Mesothelial cell of epicardium (in vitro differentiated cells): ENCODE measurements at regions not wholly inside any gene's neighbourhood (a gene's known extent, or its start where the extent isn't known, plus 50 kb on each side); places are given as distances from the start of the nearest gene placed in this dataset.
"Not testable (repeated sequence)": the region's sequence is repeated elsewhere in the genome, so short reads cannot be mapped to it uniquely, and the experiment has no call there.

Experiments used
- DNase-seq, 2 experiments: peaks; one replicate each; pipeline ENCODE4 v3.0.0; 2021; ENCODE audit warnings: low spot score in 2 of 2; ENCODE audit not compliant: unreplicated experiment in 2 of 2
- H3K27ac Mint-ChIP-seq: 2 replicates; pipeline ENCODE4 v1.8.0; 2021; ENCODE audit warnings: mixed read lengths
- H3K27me3 Mint-ChIP-seq: 2 replicates; pipeline ENCODE4 v1.8.0; 2021; ENCODE audit warnings: low read depth, mixed read lengths
- H3K36me3 Mint-ChIP-seq: 2 replicates; pipeline ENCODE4 v1.8.0; 2021; ENCODE audit warnings: mixed read lengths
- H3K4me1 Mint-ChIP-seq: 2 replicates; pipeline ENCODE4 v1.8.0; 2021; ENCODE audit warnings: mixed read lengths
- H3K4me3 Mint-ChIP-seq: 2 replicates; pipeline ENCODE4 v1.8.0; 2021; ENCODE audit warnings: mild to moderate bottlenecking, moderate library complexity, mixed read lengths
- H3K9me3 Mint-ChIP-seq: 2 replicates; pipeline ENCODE4 v1.8.0; 2021; ENCODE audit warnings: mixed read lengths
- CTCF ChIP-seq: fragments of 200-600 bp; sonication (generic); IDR thresholded peaks from one replicate; pipeline ENCODE4 v1.5.0; 2021; ENCODE audit warnings: antibody characterized with exemption; ENCODE audit not compliant: unreplicated experiment

- peaks cover 32% of the 10 kb centered on the region for H3K27me3 Mint-ChIP-seq
- no peaks in the 10 kb centered on the region for H3K4me1 Mint-ChIP-seq
- H3K4me3 Mint-ChIP-seq: no peak overlapping the region
- H3K36me3 Mint-ChIP-seq: no peaks in the 10 kb centered on the region
- DNase-seq: no peak
- TF ChIP-seq CTCF: no peak
- no peak overlapping the region for H3K27ac Mint-ChIP-seq
- peaks cover 14% of the 10 kb centered on the region for H3K9me3 Mint-ChIP-seq
These were observed 60.9 kb upstream of the AGAP1 start for GRCh38 chr2:235432741-235433520.

- no peak for DNase-seq
- H3K36me3 Mint-ChIP-seq: no peaks in the 10 kb centered on the region
- H3K4me1 Mint-ChIP-seq: no peaks in the 10 kb centered on the region
- H3K9me3 Mint-ChIP-seq: peaks cover 14% of the 10 kb centered on the region
- no peak for TF ChIP-seq CTCF
- peaks cover 31% of the 10 kb centered on the region for H3K27me3 Mint-ChIP-seq
- no peak overlapping the region for H3K27ac Mint-ChIP-seq
- no peak overlapping the region for H3K4me3 Mint-ChIP-seq
These were observed 60.0 kb upstream of the AGAP1 start for GRCh38 chr2:235433860-235434259.

GRCh38 chr2:235439959-235440662, 53.7 kb upstream of the AGAP1 start:
- no peaks in the 10 kb centered on the region for H3K36me3 Mint-ChIP-seq
- no peak for TF ChIP-seq CTCF
- H3K4me3 Mint-ChIP-seq: no peak overlapping the region
- peaks cover 12% of the 10 kb centered on the region for H3K9me3 Mint-ChIP-seq
- H3K27ac Mint-ChIP-seq: no peak overlapping the region
- no peak for DNase-seq
- H3K27me3 Mint-ChIP-seq: peaks cover 4% of the 10 kb centered on the region
- H3K4me1 Mint-ChIP-seq: peaks cover 3% of the 10 kb centered on the region

GRCh38 chr2:235443580-235443979, 50.3 kb upstream of the AGAP1 start:
- DNase-seq, H3K27me3 Mint-ChIP-seq, H3K4me1 Mint-ChIP-seq, H3K27ac Mint-ChIP-seq, H3K36me3 Mint-ChIP-seq, H3K9me3 Mint-ChIP-seq, H3K4me3 Mint-ChIP-seq: not testable (repeated sequence)
